Stomach (tissue), 4 donors: ENCODE measurements at regions not wholly inside any gene's neighbourhood (a gene's known extent, or its start where the extent isn't known, plus 50 kb on each side); places are given as distances from the start of the nearest gene placed in this dataset.

Experiments used
- CTCF ChIP-seq, 7 experiments: fragments of 450-650 bp in 4 of 7; fragments of 200-600 bp in 3 of 7; sonication (generic) in 3 of 7; IDR thresholded peaks; one replicate each; pipeline ENCODE4 v1.5.1; 2016 to 2019; ENCODE audit warnings: antibody characterized with exemption in 7 of 7, control low read depth in 2 of 7, mild to moderate bottlenecking in 1 of 7
- EP300 ChIP-seq: sonication (generic); formaldehyde crosslinking; IDR thresholded peaks from one replicate; pipeline ENCODE4 v1.6.1; 2017; ENCODE audit warnings: antibody characterized with exemption
- POLR2A ChIP-seq, 4 donors: fragments of 450-650 bp; IDR thresholded peaks; one replicate each; pipeline ENCODE4 v1.6.1; 2016; ENCODE audit warnings: antibody characterized with exemption in 4 of 4, control low read depth in 2 of 4, mild to moderate bottlenecking in 1 of 4, moderate library complexity in 1 of 4
- POLR2AphosphoS5 ChIP-seq, 3 donors: sonication (generic); formaldehyde crosslinking; IDR thresholded peaks; one replicate each; pipeline ENCODE4 v1.6.1; 2016; ENCODE audit warnings: antibody characterized with exemption in 3 of 3

- TF ChIP-seq CTCF (IDR thresholded peaks at IDR 0.05) (no peak), POLR2A (IDR thresholded peaks at IDR 0.05) (no peak), EP300 (no peak), POLR2AphosphoS5 (IDR thresholded peaks at IDR 0.05) (no peak)
Measured at GRCh38 chr1:103187673-103188072, 79.4 kb upstream of the COL11A1 start.
